ENCODE measurements at regions not wholly inside any gene's neighbourhood (a gene's known extent, or its start where the extent isn't known, plus 50 kb on each side); places are given as distances from the start of the nearest gene placed in this dataset.

GRCh38 chr20:39242614-39243013 lies 280.5 kb downstream of the DHX35 start:
- DNase-seq (ENCODE audit: low read depth in 2 of 2): no peak

GRCh38 chr20:39234520-39235095 lies 272.5 kb downstream of the DHX35 start:
- no peak for DNase-seq (ENCODE audit: low read depth in 2 of 2)

- DNase-seq (ENCODE audit: low read depth in 2 of 2): no peak
These were observed 271.6 kb downstream of the DHX35 start for GRCh38 chr20:39233755-39234154.

- no peak for DNase-seq (ENCODE audit: low read depth in 2 of 2)
These were observed 265.3 kb downstream of the DHX35 start for GRCh38 chr20:39227416-39227815.

- no peak for DNase-seq (ENCODE audit: low read depth in 2 of 2)
These were observed 263.8 kb downstream of the DHX35 start for GRCh38 chr20:39225978-39226377.

- no peak for DNase-seq (ENCODE audit: low read depth in 2 of 2)
These were observed 263.4 kb downstream of the DHX35 start for GRCh38 chr20:39225536-39225935.

- no peak for DNase-seq (ENCODE audit: low read depth in 2 of 2)
These were observed 260.0 kb downstream of the DHX35 start for GRCh38 chr20:39222101-39222500.

GRCh38 chr20:39216195-39216594 lies 254.1 kb downstream of the DHX35 start:
- no peak for DNase-seq (ENCODE audit: low read depth in 2 of 2)

GRCh38 chr20:39214828-39215227 lies 252.7 kb downstream of the DHX35 start:
- no peak for DNase-seq (ENCODE audit: low read depth in 2 of 2)

- DNase-seq (ENCODE audit: low read depth in 2 of 2): no peak
These were observed 251.5 kb downstream of the DHX35 start for GRCh38 chr20:39213476-39214145.

- no peak for DNase-seq (ENCODE audit: low read depth in 2 of 2)
These were observed 249.1 kb downstream of the DHX35 start for GRCh38 chr20:39211060-39211748.

GRCh38 chr20:39210341-39211036 lies 248.3 kb downstream of the DHX35 start:
- no peak for DNase-seq (ENCODE audit: low read depth in 2 of 2)

GRCh38 chr20:39206899-39207564 lies 244.9 kb downstream of the DHX35 start:
- DNase-seq (ENCODE audit: low read depth in 2 of 2): no peak

GRCh38 chr20:39195582-39196021 lies 233.5 kb downstream of the DHX35 start:
- no peak for DNase-seq (ENCODE audit: low read depth in 2 of 2)

- no peak for DNase-seq (ENCODE audit: low read depth in 2 of 2)
These were observed 228.8 kb downstream of the DHX35 start for GRCh38 chr20:39190666-39191570.

- no peak for DNase-seq (ENCODE audit: low read depth in 2 of 2)
These were observed 226.2 kb downstream of the DHX35 start for GRCh38 chr20:39188266-39188765.

- no peak for DNase-seq (ENCODE audit: low read depth in 2 of 2)
These were observed 219.3 kb downstream of the DHX35 start for GRCh38 chr20:39181490-39181889.

- no peak for DNase-seq (ENCODE audit: low read depth in 2 of 2)
These were observed 214.3 kb downstream of the DHX35 start for GRCh38 chr20:39176457-39176856.

GRCh38 chr20:39170896-39171463 lies 208.8 kb downstream of the DHX35 start:
- DNase-seq (ENCODE audit: low read depth in 2 of 2): no peak

GRCh38 chr20:39165099-39165498 lies 203.0 kb downstream of the DHX35 start:
- no peak for DNase-seq (ENCODE audit: low read depth in 2 of 2)

Data from activated CD4-positive, alpha-beta T cell treated with anti-CD3 and anti-CD28 coated beads for 24 hours (primary cell).